Rectal smooth muscle tissue (tissue), 1 donor: ENCODE measurements at regions not wholly inside any gene's neighbourhood (a gene's known extent, or its start where the extent isn't known, plus 50 kb on each side); places are given as distances from the start of the nearest gene placed in this dataset.

ENCODE experiments used
- H3K27ac ChIP-seq: one replicate; pipeline ENCODE4 v1.7.0; 2013; ENCODE audit warnings: low read depth, low read length, inconsistent platforms
- H3K27me3 ChIP-seq: one replicate; pipeline ENCODE4 v1.7.0; 2013; ENCODE audit warnings: low read length; ENCODE audit not compliant: control insufficient read depth, insufficient read depth
- H3K36me3 ChIP-seq: one replicate; pipeline ENCODE4 v1.7.0; 2013; ENCODE audit warnings: low read length; ENCODE audit not compliant: control insufficient read depth, insufficient read depth
- H3K4me1 ChIP-seq: one replicate; pipeline ENCODE4 v1.7.0; 2013; ENCODE audit warnings: low read length; ENCODE audit not compliant: control insufficient read depth, insufficient read depth
- H3K4me3 ChIP-seq: one replicate; pipeline ENCODE4 v1.7.0; 2013; ENCODE audit warnings: low read length
- H3K9ac ChIP-seq: one replicate; pipeline ENCODE4 v1.7.0; 2013; ENCODE audit warnings: low read length

DNA sequence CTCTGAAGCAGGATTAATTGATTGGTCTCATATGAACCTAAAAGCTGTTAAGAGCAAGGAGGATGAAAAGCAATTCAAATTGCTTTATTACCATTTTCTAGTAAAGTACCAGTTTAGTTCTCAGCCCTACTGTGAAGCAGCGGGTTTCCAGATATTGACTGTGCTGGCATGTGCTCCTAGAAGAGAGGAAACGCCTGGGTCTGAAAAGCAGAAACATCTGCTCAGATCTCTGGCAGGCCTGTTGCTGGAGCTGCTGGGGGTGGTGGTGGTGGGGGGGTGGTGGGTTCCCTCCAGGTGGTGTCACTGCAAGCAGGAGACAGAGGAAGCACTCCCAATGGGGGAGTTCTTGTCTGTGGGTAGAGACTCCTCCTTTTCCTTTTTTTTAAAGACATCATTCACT is 105.5 kb upstream of the ZNF462 start:
- no peaks in the 10 kb centered on the region for H3K36me3 ChIP-seq
- peaks cover 14% of the 10 kb centered on the region for H3K4me1 ChIP-seq

DNA sequence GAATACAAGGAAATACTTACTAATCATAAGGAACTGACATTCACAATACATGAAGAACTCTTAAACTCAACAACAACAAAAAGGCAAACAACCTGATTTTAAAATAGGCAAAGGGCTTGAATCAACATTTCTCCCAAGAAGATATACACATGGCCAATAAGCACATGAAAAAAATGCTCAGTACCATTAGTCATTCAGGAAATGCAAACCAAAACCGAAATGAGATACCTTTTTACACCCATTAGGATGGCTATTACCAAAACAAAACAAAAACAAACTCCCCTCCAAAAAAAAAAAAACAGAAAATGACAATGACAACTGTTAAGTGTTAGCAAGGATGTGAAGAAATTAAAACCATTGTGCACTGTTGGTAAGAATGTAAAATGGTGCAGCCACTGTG is 104.1 kb upstream of the ZNF462 start:
- Histone ChIP-seq H3K4me1 (peaks cover 6% of the 10 kb centered on the region), H3K27ac (no peak overlapping the region), H3K36me3 (no peaks in the 10 kb centered on the region), H3K9ac (no peak overlapping the region), H3K27me3 (no peaks in the 10 kb centered on the region), H3K4me3 (no peak overlapping the region)

More for the DNA sequence above, 105.5 kb upstream of the ZNF462 start:
- Histone ChIP-seq H3K27ac (no peak overlapping the region), H3K9ac (no peak overlapping the region), H3K4me3 (no peak overlapping the region), H3K27me3 (no peaks in the 10 kb centered on the region)

- Histone ChIP-seq H3K4me1 (no peaks in the 10 kb centered on the region), H3K27me3 (no peaks in the 10 kb centered on the region), H3K9ac (no peak overlapping the region), H3K4me3 (no peak overlapping the region), H3K27ac (no peak overlapping the region), H3K36me3 (no peaks in the 10 kb centered on the region)
Observed at GRCh38 chr9:106761493-106761892, 101.5 kb upstream of the ZNF462 start.

GRCh38 chr9:106766616-106767015 is 96.3 kb upstream of the ZNF462 start:
- no peak overlapping the region for H3K4me3 ChIP-seq
- no peak overlapping the region for H3K27ac ChIP-seq
- H3K36me3 ChIP-seq: no peaks in the 10 kb centered on the region
- H3K9ac ChIP-seq: no peak overlapping the region
- no peaks in the 10 kb centered on the region for H3K4me1 ChIP-seq
- no peaks in the 10 kb centered on the region for H3K27me3 ChIP-seq

- no peaks in the 10 kb centered on the region for H3K4me1 ChIP-seq
Observed at GRCh38 chr9:106769331-106769730, 93.6 kb upstream of the ZNF462 start.

DNA sequence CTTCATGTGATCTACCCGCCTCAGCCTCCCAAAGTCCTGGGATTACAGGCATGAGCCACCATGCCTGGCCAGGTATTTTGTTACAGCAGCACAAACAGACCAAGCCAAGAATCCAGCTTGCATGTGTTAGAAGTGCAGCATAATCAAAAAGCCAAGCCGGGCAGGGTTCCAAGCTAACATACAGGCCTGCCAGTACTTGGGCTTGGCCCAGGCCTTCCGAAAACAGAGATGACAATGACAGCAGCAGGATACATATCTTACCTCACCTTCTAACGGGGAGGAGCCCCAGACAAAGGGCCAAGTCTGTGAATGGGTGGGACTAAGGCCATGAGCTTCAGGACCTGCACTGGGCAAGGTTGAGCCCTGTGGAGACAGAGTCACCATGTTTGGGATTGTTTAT is 91.4 kb upstream of the ZNF462 start:
- Histone ChIP-seq H3K27me3 (no peaks in the 10 kb centered on the region), H3K27ac (no peak overlapping the region), H3K4me3 (no peak overlapping the region), H3K36me3 (no peaks in the 10 kb centered on the region), H3K9ac (no peak overlapping the region), H3K4me1 (no peaks in the 10 kb centered on the region)

More at GRCh38 chr9:106769331-106769730, 93.6 kb upstream of the ZNF462 start:
- no peak overlapping the region for H3K4me3 ChIP-seq
- no peak overlapping the region for H3K27ac ChIP-seq
- H3K9ac ChIP-seq: no peak overlapping the region
- no peaks in the 10 kb centered on the region for H3K27me3 ChIP-seq
- no peaks in the 10 kb centered on the region for H3K36me3 ChIP-seq

DNA sequence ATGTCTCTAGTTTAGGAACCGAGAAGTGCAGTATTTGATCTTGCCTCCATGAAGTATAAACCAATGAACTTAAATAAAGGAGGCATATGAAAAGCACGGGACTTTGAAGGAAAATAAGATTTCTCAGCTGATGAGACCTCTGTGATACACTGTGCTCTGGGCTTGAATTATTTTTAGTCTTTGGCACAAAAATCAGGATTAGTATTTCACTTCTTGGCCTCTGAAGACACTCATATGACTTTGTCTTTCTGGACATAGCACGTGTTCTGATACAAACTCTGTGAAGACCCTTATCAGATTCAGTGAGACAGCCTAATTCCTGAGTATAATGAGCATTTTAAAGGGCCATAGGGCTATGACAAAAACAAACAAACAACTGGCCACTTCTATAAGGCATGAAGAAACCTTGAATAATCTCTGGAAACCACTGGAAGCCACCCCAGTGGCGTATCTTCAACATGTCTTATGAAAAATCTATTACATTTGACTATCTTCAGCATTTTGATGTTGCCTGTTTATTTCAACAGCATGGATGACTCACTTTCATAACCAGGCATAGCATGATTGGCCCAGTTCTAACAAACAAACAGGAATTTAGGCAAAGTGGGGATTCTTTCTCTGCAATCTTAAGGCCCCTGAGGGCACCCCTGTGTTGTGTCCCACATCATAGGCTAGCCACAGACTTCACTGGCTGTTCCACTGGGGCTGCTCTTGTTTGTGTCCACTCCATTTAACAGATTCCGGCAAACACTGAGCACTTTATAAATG is 90.3 kb upstream of the ZNF462 start:
- Histone ChIP-seq H3K4me1 (no peaks in the 10 kb centered on the region), H3K27me3 (no peaks in the 10 kb centered on the region), H3K9ac (no peak overlapping the region), H3K36me3 (no peaks in the 10 kb centered on the region), H3K27ac (no peak overlapping the region), H3K4me3 (no peak overlapping the region)

GRCh38 chr9:106773750-106774149 is 89.2 kb upstream of the ZNF462 start:
- Histone ChIP-seq H3K27ac (no peak overlapping the region), H3K36me3 (no peaks in the 10 kb centered on the region), H3K27me3 (no peaks in the 10 kb centered on the region), H3K9ac (no peak overlapping the region), H3K4me3 (no peak overlapping the region), H3K4me1 (no peaks in the 10 kb centered on the region)

- no peak overlapping the region for H3K9ac ChIP-seq
- no peaks in the 10 kb centered on the region for H3K36me3 ChIP-seq
- H3K4me1 ChIP-seq: no peaks in the 10 kb centered on the region
- no peak overlapping the region for H3K4me3 ChIP-seq
- no peak overlapping the region for H3K27ac ChIP-seq
- no peaks in the 10 kb centered on the region for H3K27me3 ChIP-seq
Observed at GRCh38 chr9:106775960-106776359, 87.0 kb upstream of the ZNF462 start.

- no peak overlapping the region for H3K27ac ChIP-seq
- no peaks in the 10 kb centered on the region for H3K4me1 ChIP-seq
- H3K36me3 ChIP-seq: no peaks in the 10 kb centered on the region
- H3K27me3 ChIP-seq: no peaks in the 10 kb centered on the region
- H3K9ac ChIP-seq: no peak overlapping the region
- no peak overlapping the region for H3K4me3 ChIP-seq
Observed at GRCh38 chr9:106779796-106780195, 83.2 kb upstream of the ZNF462 start.

GRCh38 chr9:106783121-106783520 is 79.8 kb upstream of the ZNF462 start:
- Histone ChIP-seq H3K36me3 (no peaks in the 10 kb centered on the region), H3K27me3 (no peaks in the 10 kb centered on the region), H3K9ac (no peak overlapping the region), H3K4me1 (no peaks in the 10 kb centered on the region), H3K4me3 (no peak overlapping the region), H3K27ac (no peak overlapping the region)

DNA sequence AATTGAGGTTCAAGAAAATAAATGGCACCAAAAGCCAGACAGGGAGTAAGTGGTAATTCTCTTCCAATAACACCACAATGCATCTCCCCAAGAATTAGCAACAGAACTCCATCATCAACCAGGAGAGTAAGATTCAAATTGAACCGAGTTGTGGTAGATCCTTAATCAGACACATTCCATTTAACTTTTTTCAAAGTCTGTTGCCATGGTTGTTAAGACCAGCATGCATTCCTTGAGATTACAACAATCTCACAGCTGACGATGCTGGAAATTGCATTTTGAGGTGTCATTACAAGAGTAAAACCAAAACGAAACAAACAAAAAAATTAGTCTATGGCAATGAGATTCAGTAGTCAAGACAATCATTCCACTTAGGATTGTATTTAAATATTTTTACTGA is 78.9 kb upstream of the ZNF462 start:
- no peaks in the 10 kb centered on the region for H3K4me1 ChIP-seq
- no peaks in the 10 kb centered on the region for H3K36me3 ChIP-seq
- no peaks in the 10 kb centered on the region for H3K27me3 ChIP-seq
- H3K4me3 ChIP-seq: no peak overlapping the region
- H3K27ac ChIP-seq: no peak overlapping the region
- H3K9ac ChIP-seq: no peak overlapping the region

- no peaks in the 10 kb centered on the region for H3K36me3 ChIP-seq
- H3K27me3 ChIP-seq: no peaks in the 10 kb centered on the region
- no peak overlapping the region for H3K27ac ChIP-seq
- no peak overlapping the region for H3K9ac ChIP-seq
- H3K4me3 ChIP-seq: no peak overlapping the region
- H3K4me1 ChIP-seq: no peaks in the 10 kb centered on the region
Observed at GRCh38 chr9:106785200-106785599, 77.8 kb upstream of the ZNF462 start.
